Activated T-helper 2 cell treated with anti-CD3 and anti-CD28 coated beads, Interferon-gamma antibody, Interleukin-2, Interleukin-4, amounts not matched to agents 10 μg/mL and 5 μg/mL and 100 μg/mL, durations not matched to agents 14 hours and 24 hours and 36 hours (primary cell): ENCODE measurements at regions not wholly inside any gene's neighbourhood (a gene's known extent, or its start where the extent isn't known, plus 50 kb on each side); places are given as distances from the start of the nearest gene placed in this dataset.
"Not testable (repeated sequence)": the region's sequence is repeated elsewhere in the genome, so short reads cannot be mapped to it uniquely, and the experiment has no call there.

Source experiments
- DNase-seq: peaks from one replicate; pipeline ENCODE4 v3.0.0; 2021; ENCODE audit warnings: low spot score
- H3K27ac Mint-ChIP-seq: one replicate; pipeline ENCODE4 v1.8.0; 2021; ENCODE audit warnings: mixed read lengths
- H3K27me3 Mint-ChIP-seq: one replicate; pipeline ENCODE4 v1.8.0; 2021; ENCODE audit warnings: low read depth, mixed read lengths
- H3K36me3 Mint-ChIP-seq: one replicate; pipeline ENCODE4 v1.8.0; 2021; ENCODE audit warnings: low read depth, mixed read lengths
- H3K4me1 Mint-ChIP-seq: one replicate; pipeline ENCODE4 v1.8.0; 2021; ENCODE audit warnings: low read depth, mixed read lengths
- H3K4me3 Mint-ChIP-seq: one replicate; pipeline ENCODE4 v1.8.0; 2021; ENCODE audit warnings: low read depth, mild to moderate bottlenecking, moderate library complexity, mixed read lengths
- H3K9me3 Mint-ChIP-seq: one replicate; pipeline ENCODE4 v1.8.0; 2021; ENCODE audit warnings: mixed read lengths
- intact Hi-C: fragments of 100-400 bp; cut with micrococcal nuclease; formaldehyde crosslinking; loops from one replicate; pipeline ENCODE4 v1.15.1; 2023

DNA sequence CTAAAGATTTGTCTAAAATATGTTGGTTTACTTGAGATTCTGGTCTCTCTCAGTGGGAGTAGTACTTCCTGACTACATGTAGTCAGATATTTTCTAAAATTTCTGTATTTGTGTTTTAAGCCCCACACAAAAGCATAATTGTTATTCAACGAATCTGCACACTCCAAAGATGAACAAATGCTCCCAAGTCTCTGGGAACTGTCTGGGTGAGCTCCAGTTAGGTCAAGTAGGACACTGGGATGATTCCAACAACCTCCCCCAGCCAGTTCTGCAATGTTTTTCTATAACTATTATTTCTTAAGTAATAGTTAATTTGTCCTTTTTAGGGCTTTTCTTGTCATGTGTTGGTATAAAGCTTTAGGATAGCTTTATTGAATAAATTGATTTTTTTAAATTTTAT is 174.6 kb downstream of the FAM174A start:
- H3K4me1 Mint-ChIP-seq = peaks cover 4% of the 10 kb centered on the region
- H3K27ac Mint-ChIP-seq = no peak overlapping the region
- peaks cover 14% of the 10 kb centered on the region for H3K27me3 Mint-ChIP-seq
- no peak for DNase-seq
- no peak overlapping the region for H3K4me3 Mint-ChIP-seq
- intact Hi-C loops = no loop called here
- H3K36me3 Mint-ChIP-seq = no peaks in the 10 kb centered on the region
- no peaks in the 10 kb centered on the region for H3K9me3 Mint-ChIP-seq

DNA sequence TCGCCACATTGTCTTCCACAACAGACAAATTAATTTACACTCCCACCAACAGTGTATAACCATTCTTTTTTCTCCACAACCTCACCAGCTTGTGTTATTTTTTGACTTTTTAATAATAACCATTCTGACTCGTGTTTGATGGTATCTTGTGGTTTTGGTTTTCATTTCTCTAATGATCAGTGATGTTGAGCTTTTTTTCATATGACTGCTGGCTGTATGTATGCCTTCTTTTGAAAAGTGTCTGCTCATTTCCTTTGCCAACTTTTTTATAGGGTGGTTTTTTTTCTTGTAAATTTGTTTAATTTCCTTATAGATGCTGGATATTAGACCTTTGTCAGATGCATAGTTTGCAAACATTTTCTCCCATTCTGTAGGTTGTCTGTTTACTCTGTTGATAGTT is 179.6 kb downstream of the FAM174A start:
- H3K4me1 Mint-ChIP-seq = peaks cover 11% of the 10 kb centered on the region
- H3K36me3 Mint-ChIP-seq, H3K4me3 Mint-ChIP-seq, H3K9me3 Mint-ChIP-seq, H3K27ac Mint-ChIP-seq, DNase-seq, intact Hi-C loops: not testable (repeated sequence)
- peaks cover 14% of the 10 kb centered on the region for H3K27me3 Mint-ChIP-seq

DNA sequence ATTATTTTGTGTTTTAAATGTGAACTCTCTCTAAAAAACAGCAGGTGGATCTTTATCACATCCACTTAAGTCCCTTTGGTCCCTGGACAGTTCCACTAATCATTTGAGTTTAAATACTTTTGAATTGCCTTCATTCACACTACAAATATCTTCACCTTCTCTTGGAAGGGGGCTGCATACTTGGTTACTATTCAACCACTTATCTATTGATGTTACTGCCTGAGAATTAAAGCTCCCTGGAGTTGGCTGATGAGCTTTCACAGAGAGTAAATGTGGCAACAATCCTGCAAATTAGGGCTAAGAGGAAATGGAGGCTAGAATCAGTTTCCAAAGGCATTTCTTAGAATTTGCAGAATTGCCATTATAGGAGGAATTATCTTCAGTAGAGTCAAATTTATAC is 180.4 kb downstream of the ST8SIA4 start:
- intact Hi-C loops = loop anchor here (10.0 kb wide), 1 partner anchor 228 kb away; no protein-coding TSS in a partner anchor
- H3K27me3 Mint-ChIP-seq = no peaks in the 10 kb centered on the region
- no peak overlapping the region for H3K27ac Mint-ChIP-seq
- no peaks in the 10 kb centered on the region for H3K36me3 Mint-ChIP-seq
- no peak overlapping the region for H3K4me3 Mint-ChIP-seq
- no peaks in the 10 kb centered on the region for H3K9me3 Mint-ChIP-seq
- peaks cover 3% of the 10 kb centered on the region for H3K4me1 Mint-ChIP-seq
- DNase-seq = no peak

DNA sequence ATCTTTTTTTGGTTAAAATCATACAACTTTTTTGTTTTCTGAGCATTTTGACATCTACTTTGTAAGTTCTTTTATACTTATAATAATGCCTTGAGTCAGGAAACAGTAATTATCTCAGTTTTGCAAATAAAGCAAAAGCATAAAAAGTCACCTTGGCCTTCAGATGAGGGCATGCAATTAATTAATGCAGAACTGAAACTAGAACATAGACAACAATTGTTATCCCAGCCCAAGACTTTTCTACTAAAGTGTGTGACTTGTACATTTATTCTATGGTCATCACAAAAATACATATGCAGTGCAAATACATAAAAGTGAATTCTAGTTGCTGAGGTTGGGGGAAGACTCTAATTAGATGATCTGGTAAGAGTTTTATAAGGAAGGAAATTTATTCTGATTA is 179.9 kb downstream of the ST8SIA4 start:
- no peak overlapping the region for H3K27ac Mint-ChIP-seq
- no peaks in the 10 kb centered on the region for H3K9me3 Mint-ChIP-seq
- H3K27me3 Mint-ChIP-seq = no peaks in the 10 kb centered on the region
- no peak for DNase-seq
- H3K36me3 Mint-ChIP-seq = no peaks in the 10 kb centered on the region
- no peak overlapping the region for H3K4me3 Mint-ChIP-seq
- intact Hi-C loops = loop anchor here (10.0 kb wide), 1 partner anchor 228 kb away; no protein-coding TSS in a partner anchor
- peaks cover 3% of the 10 kb centered on the region for H3K4me1 Mint-ChIP-seq

DNA sequence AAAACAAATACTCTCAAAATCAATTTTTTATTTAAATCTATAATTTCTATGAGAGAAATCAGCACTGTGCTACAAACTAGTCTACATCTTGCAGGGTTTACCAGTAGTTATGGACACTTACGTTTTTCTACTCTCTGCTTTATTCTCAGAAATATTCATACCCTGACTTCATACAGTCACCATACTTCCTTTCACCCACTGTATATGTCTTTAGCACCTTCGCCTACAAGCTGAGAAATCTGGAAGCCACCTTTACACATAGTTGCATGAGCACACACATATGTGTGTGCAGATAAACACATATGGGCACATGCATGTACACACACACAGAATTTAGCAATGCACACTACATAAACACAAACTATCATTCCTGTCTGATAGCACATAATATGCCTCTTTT is 177.0 kb downstream of the ST8SIA4 start:
- no peaks in the 10 kb centered on the region for H3K27me3 Mint-ChIP-seq
- intact Hi-C loops = loop anchor here (10.0 kb wide), 1 partner anchor 231 kb away; no protein-coding TSS in a partner anchor
- DNase-seq = no peak
- no peak overlapping the region for H3K27ac Mint-ChIP-seq
- H3K36me3 Mint-ChIP-seq = no peaks in the 10 kb centered on the region
- H3K4me1 Mint-ChIP-seq = peaks cover 3% of the 10 kb centered on the region
- no peaks in the 10 kb centered on the region for H3K9me3 Mint-ChIP-seq
- no peak overlapping the region for H3K4me3 Mint-ChIP-seq

DNA sequence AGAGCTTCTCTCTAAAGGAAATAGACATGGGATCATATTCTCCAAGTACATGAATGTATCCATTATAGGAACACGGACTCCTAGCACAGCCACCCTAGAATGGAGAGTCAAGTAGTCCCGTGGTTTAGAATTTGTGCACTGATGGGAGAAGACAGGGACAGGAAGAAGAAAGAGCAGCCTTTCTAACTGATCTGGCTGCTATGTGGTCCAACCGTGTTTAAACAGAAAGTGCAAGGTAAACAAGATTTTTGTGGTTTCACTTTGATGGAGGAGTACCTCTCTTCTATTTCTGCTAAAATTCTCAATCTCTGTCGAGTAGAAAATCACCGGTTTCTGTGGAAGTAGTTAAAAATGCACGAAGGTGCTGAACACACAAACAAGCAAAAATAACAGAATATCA is 171.3 kb downstream of the ST8SIA4 start:
- Mint-ChIP-seq H3K27ac (peak overlapping the region; percentile 81), H3K27me3 (no peaks in the 10 kb centered on the region), H3K4me3 (peak overlapping the region; percentile 66), H3K4me1 (peaks cover 20% of the 10 kb centered on the region), H3K9me3 (no peaks in the 10 kb centered on the region), H3K36me3 (no peaks in the 10 kb centered on the region)
- intact Hi-C loops = loop anchor here (2.0 to 10.0 kb wide), 3 partner anchors 46 to 169 kb away; no protein-coding TSS in a partner anchor
- peak; percentile 26 for DNase-seq

DNA sequence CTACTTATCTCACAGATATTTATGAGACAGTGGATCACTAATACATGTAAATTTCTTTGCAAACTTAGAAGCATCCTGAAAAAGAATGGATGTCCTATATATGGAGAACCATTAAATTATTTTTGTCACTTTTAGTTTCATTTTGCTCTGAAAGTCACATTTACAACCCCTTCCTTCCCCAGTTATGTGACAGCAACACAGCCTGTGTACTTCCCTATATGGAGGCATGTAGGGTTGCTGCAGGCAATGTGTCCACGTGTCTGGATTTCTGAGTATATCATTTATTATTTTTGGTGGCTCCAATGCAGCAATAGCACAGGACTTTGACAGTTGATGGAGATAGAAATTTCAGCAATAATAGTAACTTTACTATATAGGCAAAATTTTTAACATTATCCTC is 156.4 kb downstream of the ST8SIA4 start:
- DNase-seq = no peak
- H3K4me1 Mint-ChIP-seq = peaks cover 11% of the 10 kb centered on the region
- intact Hi-C loops = no loop called here
- H3K9me3 Mint-ChIP-seq = peaks cover 4% of the 10 kb centered on the region
- H3K4me3 Mint-ChIP-seq = peak overlapping the region; percentile 52
- H3K36me3 Mint-ChIP-seq = no peaks in the 10 kb centered on the region
- peak overlapping the region; percentile 52 for H3K27ac Mint-ChIP-seq
- H3K27me3 Mint-ChIP-seq = peaks cover 14% of the 10 kb centered on the region

DNA sequence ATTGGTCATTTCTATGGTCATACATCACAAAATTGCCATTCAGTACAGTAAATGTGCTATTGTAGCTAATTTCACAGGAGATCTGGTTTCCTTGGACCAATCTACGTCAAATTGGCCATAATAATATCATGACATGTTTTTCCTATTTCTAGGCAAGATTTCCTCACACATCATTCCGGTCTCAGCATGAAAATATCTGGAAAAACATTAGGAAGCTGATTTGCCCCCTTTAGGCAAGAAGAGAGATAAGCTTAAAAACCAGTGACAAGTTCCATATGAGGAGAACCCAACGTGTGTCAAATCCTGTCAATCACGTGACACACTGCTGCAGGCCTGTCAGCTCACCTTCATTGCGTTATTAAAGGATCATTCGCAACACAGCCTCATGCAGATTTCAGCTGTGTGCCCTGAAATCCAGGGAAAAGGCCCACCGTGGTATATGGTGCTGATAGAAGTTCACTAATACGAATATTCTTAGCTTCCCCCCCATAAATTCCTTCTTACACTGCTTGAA is 153.3 kb downstream of the ST8SIA4 start:
- intact Hi-C loops = no loop called here
- Mint-ChIP-seq H3K4me1 (peaks cover 11% of the 10 kb centered on the region), H3K4me3 (no peak overlapping the region)

DNA sequence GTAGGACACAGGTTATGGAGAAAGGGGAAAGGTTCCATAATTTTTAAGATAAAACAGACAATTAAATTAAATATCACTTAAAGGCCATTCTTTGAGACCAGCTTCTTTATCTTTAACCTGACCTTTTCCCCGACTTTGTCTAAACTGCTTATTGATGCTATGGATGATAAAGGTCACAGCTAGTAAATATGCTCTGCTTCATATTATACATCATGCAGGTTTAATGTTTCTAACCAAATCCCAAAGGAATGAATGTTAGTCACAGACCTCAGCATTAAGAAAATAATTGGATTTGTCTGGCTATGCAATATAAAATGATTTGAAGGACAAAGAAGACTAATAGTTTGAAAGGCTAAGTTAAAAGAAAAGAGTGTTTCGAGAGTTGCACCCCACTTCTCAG is 147.6 kb downstream of the ST8SIA4 start:
- intact Hi-C loops = no loop called here
- no peaks in the 10 kb centered on the region for H3K36me3 Mint-ChIP-seq
- H3K4me3 Mint-ChIP-seq = no peak overlapping the region
- no peaks in the 10 kb centered on the region for H3K9me3 Mint-ChIP-seq
- no peak overlapping the region for H3K27ac Mint-ChIP-seq
- peaks cover 26% of the 10 kb centered on the region for H3K27me3 Mint-ChIP-seq
- H3K4me1 Mint-ChIP-seq = no peaks in the 10 kb centered on the region
- no peak for DNase-seq

More for the DNA sequence above, 153.3 kb downstream of the ST8SIA4 start:
- Mint-ChIP-seq H3K9me3 (no peaks in the 10 kb centered on the region), H3K27ac (no peak overlapping the region), H3K36me3 (no peaks in the 10 kb centered on the region), H3K27me3 (peaks cover 16% of the 10 kb centered on the region)
- no peak for DNase-seq
